Neural progenitor cell (in vitro differentiated cells): ENCODE measurements at regions not wholly inside any gene's neighbourhood (a gene's known extent, or its start where the extent isn't known, plus 50 kb on each side); places are given as distances from the start of the nearest gene placed in this dataset.

Source experiments
- DNase-seq: peaks from one replicate; pipeline ENCODE4 v3.0.0-alpha.2; 2016; ENCODE audit warnings: low spot score
- H2AFZ ChIP-seq: fragments of 200-600 bp; sonication (generic); replicated peaks from 2 replicates; pipeline ENCODE4 v1.6.1; 2016; ENCODE audit warnings: antibody characterized with exemption
- H3F3A ChIP-seq: fragments of 200-600 bp; sonication (generic); 2 replicates; pipeline ENCODE4 v1.6.1; 2016; ENCODE audit warnings: antibody characterized with exemption, low read depth
- H3K27ac ChIP-seq: fragments of 200-600 bp; sonication (generic); 2 replicates; pipeline ENCODE4 v1.5.1; 2016; ENCODE audit warnings: mild to moderate bottlenecking
- H3K27me3 ChIP-seq: fragments of 200-600 bp; sonication (generic); 2 replicates; pipeline ENCODE4 v1.6.1; 2016; ENCODE audit warnings: mild to moderate bottlenecking, moderate library complexity
- H3K36me3 ChIP-seq: fragments of 200-600 bp; sonication (generic); 2 replicates; pipeline ENCODE4 v1.5.1; 2016
- H3K4me1 ChIP-seq: fragments of 200-600 bp; sonication (generic); 2 replicates; pipeline ENCODE4 v1.6.1; 2016; ENCODE audit warnings: mixed run types
- H3K4me2 ChIP-seq: fragments of 200-600 bp; sonication (generic); 2 replicates; pipeline ENCODE4 v1.6.1; 2016
- H3K4me3 ChIP-seq: fragments of 200-600 bp; sonication (generic); 2 replicates; pipeline ENCODE4 v1.5.1; 2016
- H3K79me2 ChIP-seq: fragments of 200-600 bp; sonication (generic); 2 replicates; pipeline ENCODE4 v1.6.1; 2016; ENCODE audit warnings: low read depth
- H3K9ac ChIP-seq: fragments of 200-600 bp; sonication (generic); 2 replicates; pipeline ENCODE4 v1.6.1; 2016
- H3K9me3 ChIP-seq: fragments of 200-600 bp; sonication (generic); 2 replicates; pipeline ENCODE4 v1.5.1; 2016; ENCODE audit warnings: low read depth
- H4K20me1 ChIP-seq: fragments of 200-600 bp; sonication (generic); 2 replicates; pipeline ENCODE4 v1.6.1; 2016; ENCODE audit warnings: low read depth
- H3K27ac Mint-ChIP-seq: 3 replicates; pipeline ENCODE4 v1.8.0; 2021; ENCODE audit warnings: mixed read lengths
- H3K27me3 Mint-ChIP-seq: 2 replicates; pipeline ENCODE4 v1.8.0; 2022; ENCODE audit warnings: low read depth, mild to moderate bottlenecking, inconsistent platforms, moderate library complexity, mixed read lengths; ENCODE audit not compliant: insufficient read depth
- H3K36me3 Mint-ChIP-seq: 3 replicates; pipeline ENCODE4 v1.8.0; 2021; ENCODE audit warnings: mixed read lengths
- H3K4me1 Mint-ChIP-seq: 3 replicates; pipeline ENCODE4 v1.8.0; 2021; ENCODE audit warnings: mixed read lengths
- H3K4me3 Mint-ChIP-seq: 3 replicates; pipeline ENCODE4 v1.8.0; 2021; ENCODE audit warnings: mild to moderate bottlenecking, moderate library complexity, mixed read lengths
- H3K9me3 Mint-ChIP-seq: 3 replicates; pipeline ENCODE4 v1.8.0; 2020; ENCODE audit warnings: mixed read lengths
- CTCF ChIP-seq: fragments of 200-600 bp; sonication (generic); IDR thresholded peaks from 2 replicates; pipeline ENCODE4 v1.5.1; 2017; ENCODE audit warnings: antibody characterized with exemption, mild to moderate bottlenecking
- EZH2 ChIP-seq: fragments of 200-600 bp; sonication (generic); IDR thresholded peaks from 2 replicates; pipeline ENCODE4 v1.6.1; 2017; ENCODE audit warnings: antibody characterized with exemption, mild to moderate bottlenecking, moderate library complexity
- EZH2phosphoT487 ChIP-seq: fragments of 200-600 bp; sonication (generic); IDR thresholded peaks from 2 replicates; pipeline ENCODE4 v1.6.1; 2017; ENCODE audit warnings: antibody characterized with exemption

DNA sequence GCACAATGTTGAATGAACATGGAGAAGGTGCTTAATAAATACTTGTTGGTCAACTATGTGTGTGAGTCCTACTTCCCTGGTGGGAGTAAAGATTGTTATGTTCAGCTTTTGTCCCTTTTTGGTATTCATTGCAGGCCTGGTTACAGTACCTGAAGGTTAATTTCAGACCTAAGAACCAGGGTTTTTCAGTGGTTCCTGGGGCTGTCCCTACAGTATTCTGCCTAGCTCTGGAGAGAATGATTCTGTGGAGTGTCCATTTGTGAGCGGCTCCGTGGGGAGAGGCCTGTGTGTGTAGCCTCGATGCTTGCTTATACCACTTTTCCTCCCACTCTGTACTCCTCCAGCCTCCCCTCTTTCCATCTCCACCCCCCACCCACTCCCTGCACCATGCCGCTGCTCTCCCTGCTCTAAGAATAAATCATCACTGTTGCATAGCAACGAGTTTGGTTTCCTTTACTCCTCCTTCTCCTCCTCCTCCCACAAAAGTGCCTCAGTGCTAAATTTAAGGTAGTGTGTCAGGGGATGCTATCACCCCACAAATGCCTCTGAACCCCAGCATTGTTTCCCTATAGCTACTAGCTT, 150.6 kb upstream of the ROPN1 start:
- no peaks in the 10 kb centered on the region for H3F3A ChIP-seq

DNA sequence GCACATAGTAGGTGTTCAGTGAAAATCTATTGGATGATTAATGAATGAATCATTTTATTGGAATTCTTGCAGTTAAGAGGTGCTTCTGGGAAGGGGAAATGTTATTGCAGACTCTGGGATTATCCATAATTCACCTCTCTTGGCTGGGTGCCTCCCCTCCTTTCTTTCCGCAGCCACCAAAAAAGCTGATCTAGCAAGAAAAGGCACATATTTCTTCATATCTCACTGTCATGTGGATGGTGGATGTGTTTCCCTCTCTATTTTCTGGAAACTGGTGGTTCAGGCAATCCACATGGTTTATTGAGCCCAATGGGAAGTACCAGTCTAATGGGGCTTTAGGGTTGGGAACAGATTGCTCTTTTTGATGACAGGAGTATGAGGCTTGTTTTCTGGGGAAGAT, 151.1 kb upstream of the ROPN1 start:
- no peaks in the 10 kb centered on the region for H3K79me2 ChIP-seq
- H3K9me3 ChIP-seq = no peaks in the 10 kb centered on the region
- no peaks in the 10 kb centered on the region for H3F3A ChIP-seq
- H3K27ac Mint-ChIP-seq = no peak overlapping the region
- H2AFZ ChIP-seq = no peak overlapping the region
- H3K4me1 Mint-ChIP-seq = peaks cover 5% of the 10 kb centered on the region
- H3K4me3 Mint-ChIP-seq = no peak overlapping the region
- H3K36me3 Mint-ChIP-seq = no peaks in the 10 kb centered on the region
- no peak overlapping the region for H3K4me2 ChIP-seq
- TF ChIP-seq EZH2 = no peak
- TF ChIP-seq CTCF = no peak
- no peak for TF ChIP-seq EZH2phosphoT487
- H4K20me1 ChIP-seq = no peaks in the 10 kb centered on the region
- H3K27me3 Mint-ChIP-seq = peaks cover 2% of the 10 kb centered on the region
- no peaks in the 10 kb centered on the region for H3K27me3 ChIP-seq
- H3K4me3 ChIP-seq = no peak overlapping the region
- no peaks in the 10 kb centered on the region for H3K36me3 ChIP-seq
- no peak overlapping the region for H3K9ac ChIP-seq
- peaks cover 3% of the 10 kb centered on the region for H3K4me1 ChIP-seq
- no peaks in the 10 kb centered on the region for H3K9me3 Mint-ChIP-seq
- no peak overlapping the region for H3K27ac ChIP-seq
- DNase-seq = no peak

More for the DNA sequence above, 150.6 kb upstream of the ROPN1 start:
- Histone ChIP-seq H3K4me1 (peaks cover 3% of the 10 kb centered on the region), H3K4me3 (no peak overlapping the region), H3K27ac (no peak overlapping the region), H4K20me1 (no peaks in the 10 kb centered on the region), H3K27me3 (no peaks in the 10 kb centered on the region), H3K36me3 (no peaks in the 10 kb centered on the region), H3K9ac (no peak overlapping the region), H2AFZ (no peak overlapping the region), H3K4me2 (no peak overlapping the region), H3K9me3 (no peaks in the 10 kb centered on the region), H3K79me2 (no peaks in the 10 kb centered on the region)
- H3K4me1 Mint-ChIP-seq = peaks cover 9% of the 10 kb centered on the region
- H3K4me3 Mint-ChIP-seq = no peak overlapping the region
- H3K27me3 Mint-ChIP-seq = peaks cover 2% of the 10 kb centered on the region
- TF ChIP-seq EZH2phosphoT487 (no peak), CTCF (no peak), EZH2 (no peak)
- H3K9me3 Mint-ChIP-seq = no peaks in the 10 kb centered on the region
- no peak for DNase-seq
- no peaks in the 10 kb centered on the region for H3K36me3 Mint-ChIP-seq
- no peak overlapping the region for H3K27ac Mint-ChIP-seq

DNA sequence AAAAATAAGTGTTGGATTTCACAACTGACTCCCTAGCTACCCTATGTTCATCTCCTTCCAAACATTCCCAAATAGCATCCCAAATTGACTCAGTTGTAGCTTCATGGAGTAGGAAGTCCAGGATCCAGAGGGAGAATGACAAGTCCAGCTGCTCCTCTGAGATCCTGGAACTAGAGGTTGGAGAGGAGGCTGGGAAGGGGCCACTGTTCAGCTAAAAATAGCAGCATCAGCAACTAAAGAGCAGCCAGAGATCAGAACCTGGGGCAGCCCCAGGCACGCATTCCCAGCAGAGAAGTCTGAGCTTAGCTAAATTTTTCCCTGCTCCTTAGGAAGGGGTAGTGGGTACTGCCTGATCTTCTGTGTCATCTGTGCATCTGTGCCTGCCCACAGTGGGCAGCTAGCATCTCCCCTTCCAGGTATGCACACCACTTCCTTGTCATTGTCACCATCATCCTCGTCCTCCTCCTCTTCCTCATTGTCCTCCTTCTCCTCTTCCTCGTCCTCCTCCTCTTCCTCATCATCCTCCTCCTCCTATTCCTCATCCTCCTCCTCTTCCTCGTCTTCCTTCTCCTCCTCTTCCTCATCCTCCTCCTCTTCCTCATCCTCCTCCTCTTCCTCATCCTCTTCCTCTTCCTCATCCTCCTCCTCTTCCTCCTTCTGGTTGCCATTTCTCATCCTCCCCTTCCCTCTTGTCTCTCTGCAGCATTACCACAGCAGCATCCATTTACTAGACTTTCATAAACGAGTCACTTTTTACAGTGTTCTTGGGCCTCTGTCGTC, 152.3 kb upstream of the ROPN1 start:
- no peaks in the 10 kb centered on the region for H3F3A ChIP-seq
- no peaks in the 10 kb centered on the region for H3K9me3 ChIP-seq
- no peaks in the 10 kb centered on the region for H3K79me2 ChIP-seq
- Mint-ChIP-seq H3K4me1 (peaks cover 2% of the 10 kb centered on the region), H3K27ac (no peak overlapping the region), H3K4me3 (no peak overlapping the region), H3K36me3 (no peaks in the 10 kb centered on the region), H3K27me3 (peaks cover 2% of the 10 kb centered on the region), H3K9me3 (no peaks in the 10 kb centered on the region)
- no peaks in the 10 kb centered on the region for H3K27me3 ChIP-seq
- no peak overlapping the region for H3K27ac ChIP-seq
- H3K9ac ChIP-seq = no peak overlapping the region
- H4K20me1 ChIP-seq = no peaks in the 10 kb centered on the region
- no peaks in the 10 kb centered on the region for H3K36me3 ChIP-seq
- H2AFZ ChIP-seq = no peak overlapping the region
- H3K4me1 ChIP-seq = peaks cover 3% of the 10 kb centered on the region
- H3K4me2 ChIP-seq = no peak overlapping the region
- DNase-seq = no peak
- H3K4me3 ChIP-seq = no peak overlapping the region
- TF ChIP-seq CTCF (no peak), EZH2phosphoT487 (no peak), EZH2 (no peak)
